ENCODE measurements at regions not wholly inside any gene's neighbourhood (a gene's known extent, or its start where the extent isn't known, plus 50 kb on each side); places are given as distances from the start of the nearest gene placed in this dataset.

DNA sequence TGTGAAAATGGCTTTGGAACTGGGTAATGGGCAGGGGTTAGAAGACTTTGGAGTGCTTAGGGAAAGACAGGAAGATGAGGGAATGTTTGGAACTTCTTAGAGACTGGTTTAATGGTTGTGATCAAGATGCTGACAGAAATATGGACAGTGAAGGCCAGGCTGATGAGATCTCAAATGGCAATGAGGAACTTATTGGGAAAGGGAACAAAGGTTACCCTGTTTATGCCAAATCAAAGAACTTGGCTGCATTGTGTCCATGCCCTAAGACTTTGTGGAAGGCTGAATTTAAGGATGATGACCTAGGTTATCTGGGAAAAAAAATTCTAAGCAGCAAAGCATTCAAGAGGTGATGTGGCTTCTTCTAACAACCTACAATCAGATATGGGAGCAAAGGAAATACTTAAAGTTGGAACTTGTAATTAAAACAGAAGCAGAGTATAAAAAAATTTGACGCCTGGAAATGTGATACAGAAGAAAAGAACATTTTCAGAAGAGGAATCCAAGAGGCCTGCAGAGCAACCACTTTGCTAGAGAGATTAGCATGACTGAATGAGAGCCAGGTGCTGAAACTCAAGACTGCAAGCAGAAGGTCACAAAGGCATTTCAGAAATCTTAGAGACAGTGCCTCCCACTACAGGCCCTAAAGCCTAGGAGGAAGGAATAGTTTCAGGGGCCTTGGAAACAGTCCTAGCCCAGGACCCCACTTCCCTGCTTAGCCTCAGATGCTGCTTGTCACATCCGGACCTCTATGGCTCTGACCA lies 65.6 kb upstream of the FLRT2 start:
- TF ChIP-seq ZNF114 (CRISPR knock-in tag; IDR thresholded peaks at IDR 0.05) (no peak), POLR2AphosphoS5 (IDR thresholded peaks at IDR 0.05; ENCODE audit: low read depth) (no peak), ZNF331 (CRISPR knock-in tag; IDR thresholded peaks at IDR 0.05; ENCODE audit: low read depth) (no peak), EZH2 (IDR thresholded peaks at IDR 0.05; ENCODE audit: low read depth, unreplicated experiment) (no peak), EZH2phosphoT487 (IDR thresholded peaks at IDR 0.05; ENCODE audit: unreplicated experiment) (no peak), JUNB (IDR thresholded peaks at IDR 0.05; ENCODE audit: unreplicated experiment) (no peak), CREB1 (CRISPR knock-in tag; IDR thresholded peaks at IDR 0.05; ENCODE audit: low read depth) (no peak), STAT1 (IDR thresholded peaks at IDR 0.05; ENCODE audit: unreplicated experiment) (no peak), NANOG (IDR thresholded peaks at IDR 0.05; ENCODE audit: borderline replicate concordance) (no peak)
- TF ChIP-seq, protein P1, sequence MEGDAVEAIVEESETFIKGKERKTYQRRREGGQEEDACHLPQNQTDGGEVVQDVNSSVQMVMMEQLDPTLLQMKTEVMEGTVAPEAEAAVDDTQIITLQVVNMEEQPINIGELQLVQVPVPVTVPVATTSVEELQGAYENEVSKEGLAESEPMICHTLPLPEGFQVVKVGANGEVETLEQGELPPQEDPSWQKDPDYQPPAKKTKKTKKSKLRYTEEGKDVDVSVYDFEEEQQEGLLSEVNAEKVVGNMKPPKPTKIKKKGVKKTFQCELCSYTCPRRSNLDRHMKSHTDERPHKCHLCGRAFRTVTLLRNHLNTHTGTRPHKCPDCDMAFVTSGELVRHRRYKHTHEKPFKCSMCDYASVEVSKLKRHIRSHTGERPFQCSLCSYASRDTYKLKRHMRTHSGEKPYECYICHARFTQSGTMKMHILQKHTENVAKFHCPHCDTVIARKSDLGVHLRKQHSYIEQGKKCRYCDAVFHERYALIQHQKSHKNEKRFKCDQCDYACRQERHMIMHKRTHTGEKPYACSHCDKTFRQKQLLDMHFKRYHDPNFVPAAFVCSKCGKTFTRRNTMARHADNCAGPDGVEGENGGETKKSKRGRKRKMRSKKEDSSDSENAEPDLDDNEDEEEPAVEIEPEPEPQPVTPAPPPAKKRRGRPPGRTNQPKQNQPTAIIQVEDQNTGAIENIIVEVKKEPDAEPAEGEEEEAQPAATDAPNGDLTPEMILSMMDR (conservative IDR thresholded peaks at IDR 0.05; ENCODE audit: low read depth in 2 of 2): no peak
- TF ChIP-seq, protein P2, sequence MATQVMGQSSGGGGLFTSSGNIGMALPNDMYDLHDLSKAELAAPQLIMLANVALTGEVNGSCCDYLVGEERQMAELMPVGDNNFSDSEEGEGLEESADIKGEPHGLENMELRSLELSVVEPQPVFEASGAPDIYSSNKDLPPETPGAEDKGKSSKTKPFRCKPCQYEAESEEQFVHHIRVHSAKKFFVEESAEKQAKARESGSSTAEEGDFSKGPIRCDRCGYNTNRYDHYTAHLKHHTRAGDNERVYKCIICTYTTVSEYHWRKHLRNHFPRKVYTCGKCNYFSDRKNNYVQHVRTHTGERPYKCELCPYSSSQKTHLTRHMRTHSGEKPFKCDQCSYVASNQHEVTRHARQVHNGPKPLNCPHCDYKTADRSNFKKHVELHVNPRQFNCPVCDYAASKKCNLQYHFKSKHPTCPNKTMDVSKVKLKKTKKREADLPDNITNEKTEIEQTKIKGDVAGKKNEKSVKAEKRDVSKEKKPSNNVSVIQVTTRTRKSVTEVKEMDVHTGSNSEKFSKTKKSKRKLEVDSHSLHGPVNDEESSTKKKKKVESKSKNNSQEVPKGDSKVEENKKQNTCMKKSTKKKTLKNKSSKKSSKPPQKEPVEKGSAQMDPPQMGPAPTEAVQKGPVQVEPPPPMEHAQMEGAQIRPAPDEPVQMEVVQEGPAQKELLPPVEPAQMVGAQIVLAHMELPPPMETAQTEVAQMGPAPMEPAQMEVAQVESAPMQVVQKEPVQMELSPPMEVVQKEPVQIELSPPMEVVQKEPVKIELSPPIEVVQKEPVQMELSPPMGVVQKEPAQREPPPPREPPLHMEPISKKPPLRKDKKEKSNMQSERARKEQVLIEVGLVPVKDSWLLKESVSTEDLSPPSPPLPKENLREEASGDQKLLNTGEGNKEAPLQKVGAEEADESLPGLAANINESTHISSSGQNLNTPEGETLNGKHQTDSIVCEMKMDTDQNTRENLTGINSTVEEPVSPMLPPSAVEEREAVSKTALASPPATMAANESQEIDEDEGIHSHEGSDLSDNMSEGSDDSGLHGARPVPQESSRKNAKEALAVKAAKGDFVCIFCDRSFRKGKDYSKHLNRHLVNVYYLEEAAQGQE (IDR thresholded peaks at IDR 0.05; ENCODE audit: unreplicated experiment): no peak
- TF ChIP-seq, protein P3, sequence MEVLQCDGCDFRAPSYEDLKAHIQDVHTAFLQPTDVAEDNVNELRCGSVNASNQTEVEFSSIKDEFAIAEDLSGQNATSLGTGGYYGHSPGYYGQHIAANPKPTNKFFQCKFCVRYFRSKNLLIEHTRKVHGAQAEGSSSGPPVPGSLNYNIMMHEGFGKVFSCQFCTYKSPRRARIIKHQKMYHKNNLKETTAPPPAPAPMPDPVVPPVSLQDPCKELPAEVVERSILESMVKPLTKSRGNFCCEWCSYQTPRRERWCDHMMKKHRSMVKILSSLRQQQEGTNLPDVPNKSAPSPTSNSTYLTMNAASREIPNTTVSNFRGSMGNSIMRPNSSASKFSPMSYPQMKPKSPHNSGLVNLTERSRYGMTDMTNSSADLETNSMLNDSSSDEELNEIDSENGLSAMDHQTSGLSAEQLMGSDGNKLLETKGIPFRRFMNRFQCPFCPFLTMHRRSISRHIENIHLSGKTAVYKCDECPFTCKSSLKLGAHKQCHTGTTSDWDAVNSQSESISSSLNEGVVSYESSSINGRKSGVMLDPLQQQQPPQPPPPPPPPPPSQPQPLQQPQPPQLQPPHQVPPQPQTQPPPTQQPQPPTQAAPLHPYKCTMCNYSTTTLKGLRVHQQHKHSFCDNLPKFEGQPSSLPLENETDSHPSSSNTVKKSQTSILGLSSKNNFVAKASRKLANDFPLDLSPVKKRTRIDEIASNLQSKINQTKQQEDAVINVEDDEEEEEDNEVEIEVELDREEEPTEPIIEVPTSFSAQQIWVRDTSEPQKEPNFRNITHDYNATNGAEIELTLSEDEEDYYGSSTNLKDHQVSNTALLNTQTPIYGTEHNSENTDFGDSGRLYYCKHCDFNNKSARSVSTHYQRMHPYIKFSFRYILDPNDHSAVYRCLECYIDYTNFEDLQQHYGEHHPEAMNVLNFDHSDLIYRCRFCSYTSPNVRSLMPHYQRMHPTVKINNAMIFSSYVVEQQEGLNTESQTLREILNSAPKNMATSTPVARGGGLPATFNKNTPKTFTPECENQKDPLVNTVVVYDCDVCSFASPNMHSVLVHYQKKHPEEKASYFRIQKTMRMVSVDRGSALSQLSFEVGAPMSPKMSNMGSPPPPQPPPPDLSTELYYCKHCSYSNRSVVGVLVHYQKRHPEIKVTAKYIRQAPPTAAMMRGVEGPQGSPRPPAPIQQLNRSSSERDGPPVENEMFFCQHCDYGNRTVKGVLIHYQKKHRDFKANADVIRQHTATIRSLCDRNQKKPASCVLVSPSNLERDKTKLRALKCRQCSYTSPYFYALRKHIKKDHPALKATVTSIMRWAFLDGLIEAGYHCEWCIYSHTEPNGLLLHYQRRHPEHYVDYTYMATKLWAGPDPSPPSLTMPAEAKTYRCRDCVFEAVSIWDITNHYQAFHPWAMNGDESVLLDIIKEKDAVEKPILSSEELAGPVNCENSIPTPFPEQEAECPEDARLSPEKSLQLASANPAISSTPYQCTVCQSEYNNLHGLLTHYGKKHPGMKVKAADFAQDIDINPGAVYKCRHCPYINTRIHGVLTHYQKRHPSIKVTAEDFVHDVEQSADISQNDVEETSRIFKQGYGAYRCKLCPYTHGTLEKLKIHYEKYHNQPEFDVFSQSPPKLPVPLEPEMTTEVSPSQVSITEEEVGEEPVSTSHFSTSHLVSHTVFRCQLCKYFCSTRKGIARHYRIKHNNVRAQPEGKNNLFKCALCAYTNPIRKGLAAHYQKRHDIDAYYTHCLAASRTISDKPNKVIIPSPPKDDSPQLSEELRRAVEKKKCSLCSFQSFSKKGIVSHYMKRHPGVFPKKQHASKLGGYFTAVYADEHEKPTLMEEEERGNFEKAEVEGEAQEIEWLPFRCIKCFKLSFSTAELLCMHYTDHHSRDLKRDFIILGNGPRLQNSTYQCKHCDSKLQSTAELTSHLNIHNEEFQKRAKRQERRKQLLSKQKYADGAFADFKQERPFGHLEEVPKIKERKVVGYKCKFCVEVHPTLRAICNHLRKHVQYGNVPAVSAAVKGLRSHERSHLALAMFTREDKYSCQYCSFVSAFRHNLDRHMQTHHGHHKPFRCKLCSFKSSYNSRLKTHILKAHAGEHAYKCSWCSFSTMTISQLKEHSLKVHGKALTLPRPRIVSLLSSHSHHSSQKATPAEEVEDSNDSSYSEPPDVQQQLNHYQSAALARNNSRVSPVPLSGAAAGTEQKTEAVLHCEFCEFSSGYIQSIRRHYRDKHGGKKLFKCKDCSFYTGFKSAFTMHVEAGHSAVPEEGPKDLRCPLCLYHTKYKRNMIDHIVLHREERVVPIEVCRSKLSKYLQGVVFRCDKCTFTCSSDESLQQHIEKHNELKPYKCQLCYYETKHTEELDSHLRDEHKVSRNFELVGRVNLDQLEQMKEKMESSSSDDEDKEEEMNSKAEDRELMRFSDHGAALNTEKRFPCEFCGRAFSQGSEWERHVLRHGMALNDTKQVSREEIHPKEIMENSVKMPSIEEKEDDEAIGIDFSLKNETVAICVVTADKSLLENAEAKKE (CRISPR knock-in tag; IDR thresholded peaks at IDR 0.05): no peak
- TF ChIP-seq, protein P4, sequence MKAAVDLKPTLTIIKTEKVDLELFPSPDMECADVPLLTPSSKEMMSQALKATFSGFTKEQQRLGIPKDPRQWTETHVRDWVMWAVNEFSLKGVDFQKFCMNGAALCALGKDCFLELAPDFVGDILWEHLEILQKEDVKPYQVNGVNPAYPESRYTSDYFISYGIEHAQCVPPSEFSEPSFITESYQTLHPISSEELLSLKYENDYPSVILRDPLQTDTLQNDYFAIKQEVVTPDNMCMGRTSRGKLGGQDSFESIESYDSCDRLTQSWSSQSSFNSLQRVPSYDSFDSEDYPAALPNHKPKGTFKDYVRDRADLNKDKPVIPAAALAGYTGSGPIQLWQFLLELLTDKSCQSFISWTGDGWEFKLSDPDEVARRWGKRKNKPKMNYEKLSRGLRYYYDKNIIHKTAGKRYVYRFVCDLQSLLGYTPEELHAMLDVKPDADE (IDR thresholded peaks at IDR 0.05): no peak
- Histone ChIP-seq H3K79me2 (replicated peaks; ENCODE audit: insufficient read depth) (no peaks in the 10 kb centered on the region), H3K36me3 (ENCODE audit: insufficient read depth) (no peaks in the 10 kb centered on the region), H3K27me3 (ENCODE audit: insufficient read depth) (no peaks in the 10 kb centered on the region), H3K4me1 (ENCODE audit: insufficient read depth) (no peaks in the 10 kb centered on the region), H2AFZ (no peak overlapping the region), H4K20me1 (replicated peaks; ENCODE audit: insufficient read depth) (no peaks in the 10 kb centered on the region), H3K9me2 (ENCODE audit: insufficient read depth) (peaks cover 8% of the 10 kb centered on the region; the same call in 1 of the 2 replicates), H3K4me2 (no peak overlapping the region), H3K4me3 (no peak overlapping the region), H3K27ac (ENCODE audit: low read depth) (no peak overlapping the region), H3F3A (replicated peaks; ENCODE audit: low read depth) (no peaks in the 10 kb centered on the region)
- Mint-ChIP-seq H3K4me1 (peaks cover 15% of the 10 kb centered on the region; the same call in 2 of the 3 replicates), H3K27me3 (ENCODE audit: insufficient read depth, low read depth, poor library complexity) (peaks cover 2% of the 10 kb centered on the region), H3K36me3 (ENCODE audit: low read depth) (no peaks in the 10 kb centered on the region), H3K4me3 (no peak overlapping the region), H3K27ac (no peak overlapping the region), H3K9me3 (no peaks in the 10 kb centered on the region)
- peak; percentile 3 for DNase-seq (ENCODE audit: low spot score)
- no peak for ATAC-seq

All from GM23338 (cell line).